Keratinocyte (primary cell): ENCODE measurements at regions not wholly inside any gene's neighbourhood (a gene's known extent, or its start where the extent isn't known, plus 50 kb on each side); places are given as distances from the start of the nearest gene placed in this dataset.

ENCODE experiments used
- DNase-seq: peaks from one replicate; pipeline ENCODE4 v3.0.0-alpha.2; 2011; ENCODE audit warnings: low read depth, missing footprints, low spot score
- FAIRE-seq: peaks from 2 replicates; lab custom pipeline; 2011; peaks lifted over from hg19 to GRCh38; lab: Jason Lieb, UNC
- H2AFZ ChIP-seq: 2 replicates; pipeline ENCODE4 v1.6.0; 2012; ENCODE audit warnings: low read length, control low read depth, inconsistent platforms; ENCODE audit not compliant: control insufficient read depth
- H3K27ac ChIP-seq: 2 replicates; pipeline ENCODE4 v1.5.1; 2011; ENCODE audit warnings: low read length; ENCODE audit not compliant: control insufficient read depth, insufficient read depth
- H3K27me3 ChIP-seq: 3 replicates; pipeline ENCODE4 v1.6.0; 2011; ENCODE audit warnings: low read length; ENCODE audit not compliant: control insufficient read depth, insufficient read depth; ENCODE audit errors: extremely low read depth
- H3K36me3 ChIP-seq, 2 experiments: 2 replicates in 1 of 2; 3 replicates in 1 of 2; pipeline ENCODE4 v1.5.1; 2011; ENCODE audit warnings: low read length in 2 of 2, mild to moderate bottlenecking in 1 of 2; ENCODE audit not compliant: control insufficient read depth in 2 of 2, insufficient read depth in 2 of 2; ENCODE audit errors: extremely low read depth in 1 of 2
- H3K4me1 ChIP-seq: 3 replicates; pipeline ENCODE4 v1.5.1; 2011; ENCODE audit warnings: low read length; ENCODE audit not compliant: control insufficient read depth, insufficient read depth; ENCODE audit errors: extremely low read depth
- H3K4me2 ChIP-seq: 3 replicates; pipeline ENCODE4 v1.6.0; 2011; ENCODE audit warnings: low read depth, low read length; ENCODE audit not compliant: control insufficient read depth, insufficient read depth; ENCODE audit errors: extremely low read depth
- H3K4me3 ChIP-seq, 3 experiments: fragments of 200-600 bp in 1 of 3; sonication (generic) in 1 of 3; 2 replicates in 2 of 3; 3 replicates in 1 of 3; pipeline ENCODE4 v1.5.1; 2011 to 2016; ENCODE audit warnings: low read length in 3 of 3, mild to moderate bottlenecking in 3 of 3, control low read depth in 2 of 3, inconsistent platforms in 1 of 3, low read depth in 1 of 3, mixed read lengths in 1 of 3, mixed run types in 1 of 3, moderate library complexity in 1 of 3; ENCODE audit not compliant: control insufficient read depth in 2 of 3, insufficient read depth in 2 of 3; ENCODE audit errors: extremely low read depth in 1 of 3
- H3K79me2 ChIP-seq: 2 replicates; pipeline ENCODE4 v1.6.0; 2012; ENCODE audit warnings: low read length; ENCODE audit not compliant: control insufficient read depth, insufficient read depth
- H3K9ac ChIP-seq: 3 replicates; pipeline ENCODE4 v1.6.0; 2011; ENCODE audit warnings: low read length; ENCODE audit not compliant: control insufficient read depth, insufficient read depth; ENCODE audit errors: extremely low read depth
- H3K9me1 ChIP-seq: 3 replicates; pipeline ENCODE4 v1.6.0; 2011; ENCODE audit warnings: low read length; ENCODE audit not compliant: control insufficient read depth, insufficient read depth; ENCODE audit errors: extremely low read depth
- H3K9me3 ChIP-seq: 2 replicates; pipeline ENCODE4 v1.5.1; 2012; ENCODE audit warnings: low read depth, low read length; ENCODE audit not compliant: control insufficient read depth
- H4K20me1 ChIP-seq: 3 replicates; pipeline ENCODE4 v1.6.0; 2011; ENCODE audit warnings: low read length; ENCODE audit not compliant: control insufficient read depth, insufficient read depth; ENCODE audit errors: extremely low read depth
- EZH2 ChIP-seq: IDR thresholded peaks from one replicate; pipeline ENCODE4 v1.6.1; 2012; ENCODE audit warnings: inconsistent platforms, mild to moderate bottlenecking, low read length, moderate library complexity
- dilution Hi-C: fragments of 300-500 bp; cut with MboI; formaldehyde crosslinking; loops from one replicate; pipeline ENCODE4 v1.7.0; 2020; ENCODE audit warnings: low sequenced_read_pairs; ENCODE audit not compliant: extremely low pct_ligation_motif_present
- TF ChIP-seq, protein P1 (sequence below), 3 experiments: IDR thresholded peaks in 1 of 3; conservative IDR thresholded peaks in 1 of 3; optimal IDR thresholded peaks in 1 of 3; 2 replicates in 2 of 3; 3 replicates in 1 of 3; pipeline versions ENCODE3 to v1.5.1; 2011; ENCODE audit warnings: low read length in 3 of 3, mild to moderate bottlenecking in 3 of 3, moderate library complexity in 2 of 3, control low read depth in 1 of 3, inconsistent platforms in 1 of 3; ENCODE audit not compliant: insufficient read depth in 2 of 3; ENCODE audit errors: extremely low read depth in 1 of 3

DNA sequence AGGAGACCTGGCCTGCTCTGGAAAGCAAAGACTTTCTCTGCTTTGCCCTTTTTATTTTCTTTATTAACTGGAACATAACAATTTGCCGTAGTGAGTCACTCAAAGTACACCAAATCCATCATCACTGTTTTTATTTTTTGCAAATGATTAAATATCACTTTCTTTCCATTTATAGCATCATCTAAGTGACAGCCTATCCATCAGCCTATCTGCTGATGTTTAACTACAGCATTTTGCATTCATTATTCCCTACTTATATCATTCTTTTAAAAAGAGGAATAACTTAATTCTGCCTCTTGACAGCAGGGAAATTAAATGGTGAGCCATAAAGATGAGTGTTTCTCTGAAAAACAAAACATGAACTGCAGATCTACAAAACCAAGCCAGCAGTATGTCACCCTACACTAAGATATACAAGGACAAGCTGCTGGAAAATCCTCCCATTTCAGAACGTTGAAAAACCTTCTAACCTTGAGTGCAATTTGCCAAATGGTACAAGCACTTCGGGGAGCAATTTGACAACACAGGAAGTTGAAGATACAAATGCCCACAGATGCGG is 821.3 kb upstream of the TMEM132C start:
- no peak overlapping the region for H3K27ac ChIP-seq
- no peaks in the 10 kb centered on the region for H3K36me3 ChIP-seq
- no peak for TF ChIP-seq EZH2
- TF ChIP-seq, protein P1, sequence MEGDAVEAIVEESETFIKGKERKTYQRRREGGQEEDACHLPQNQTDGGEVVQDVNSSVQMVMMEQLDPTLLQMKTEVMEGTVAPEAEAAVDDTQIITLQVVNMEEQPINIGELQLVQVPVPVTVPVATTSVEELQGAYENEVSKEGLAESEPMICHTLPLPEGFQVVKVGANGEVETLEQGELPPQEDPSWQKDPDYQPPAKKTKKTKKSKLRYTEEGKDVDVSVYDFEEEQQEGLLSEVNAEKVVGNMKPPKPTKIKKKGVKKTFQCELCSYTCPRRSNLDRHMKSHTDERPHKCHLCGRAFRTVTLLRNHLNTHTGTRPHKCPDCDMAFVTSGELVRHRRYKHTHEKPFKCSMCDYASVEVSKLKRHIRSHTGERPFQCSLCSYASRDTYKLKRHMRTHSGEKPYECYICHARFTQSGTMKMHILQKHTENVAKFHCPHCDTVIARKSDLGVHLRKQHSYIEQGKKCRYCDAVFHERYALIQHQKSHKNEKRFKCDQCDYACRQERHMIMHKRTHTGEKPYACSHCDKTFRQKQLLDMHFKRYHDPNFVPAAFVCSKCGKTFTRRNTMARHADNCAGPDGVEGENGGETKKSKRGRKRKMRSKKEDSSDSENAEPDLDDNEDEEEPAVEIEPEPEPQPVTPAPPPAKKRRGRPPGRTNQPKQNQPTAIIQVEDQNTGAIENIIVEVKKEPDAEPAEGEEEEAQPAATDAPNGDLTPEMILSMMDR (optimal IDR thresholded peaks at IDR 0.05 in 1 of 3, IDR thresholded peaks at IDR 0.05 in 1 of 3, conservative IDR thresholded peaks at IDR 0.05 in 1 of 3; ENCODE audit: extremely low read depth in 1 of 3, insufficient read depth in 2 of 3, low read length in 3 of 3) = no peak
- no peaks in the 10 kb centered on the region for H3K27me3 ChIP-seq
- no peak overlapping the region for H3K4me3 ChIP-seq
- H4K20me1 ChIP-seq = no peaks in the 10 kb centered on the region
- H3K9me1 ChIP-seq = no peaks in the 10 kb centered on the region
- no peaks in the 10 kb centered on the region for H3K79me2 ChIP-seq
- H3K4me2 ChIP-seq = no peak overlapping the region
- dilution Hi-C loops = no loop called here
- DNase-seq = no peak
- H3K9me3 ChIP-seq = peaks cover 3% of the 10 kb centered on the region
- no peak for FAIRE-seq
- H3K4me1 ChIP-seq = no peaks in the 10 kb centered on the region
- H2AFZ ChIP-seq = no peak overlapping the region
- H3K9ac ChIP-seq = no peak overlapping the region

DNA sequence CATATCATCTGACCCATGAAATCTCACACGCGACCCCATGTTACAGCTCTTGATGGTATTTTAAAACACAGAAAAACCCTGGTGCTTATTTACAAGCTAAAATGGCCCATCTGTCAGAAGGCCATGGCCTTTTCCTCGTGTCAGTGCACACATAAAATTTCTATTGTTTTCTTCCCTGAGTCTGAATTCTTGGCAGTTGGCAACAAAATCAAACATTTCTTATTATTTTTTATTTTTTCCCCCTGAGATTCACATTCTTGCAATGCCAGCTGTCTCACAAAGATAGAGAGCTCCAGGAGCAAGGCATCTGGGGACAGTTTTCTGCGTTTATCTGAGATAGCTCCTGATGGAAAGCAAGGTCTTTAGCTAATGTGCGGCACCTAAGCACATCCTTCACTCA is 818.1 kb upstream of the TMEM132C start:
- Histone ChIP-seq H3K4me2 (no peak overlapping the region), H4K20me1 (no peaks in the 10 kb centered on the region), H3K9me3 (peaks cover 3% of the 10 kb centered on the region), H2AFZ (no peak overlapping the region), H3K4me1 (no peaks in the 10 kb centered on the region), H3K9me1 (no peaks in the 10 kb centered on the region), H3K27ac (no peak overlapping the region), H3K36me3 (no peaks in the 10 kb centered on the region), H3K9ac (no peak overlapping the region), H3K4me3 (no peak overlapping the region), H3K27me3 (peaks cover under 1% of the 10 kb centered on the region), H3K79me2 (no peaks in the 10 kb centered on the region)
- no peak for FAIRE-seq
- DNase-seq = no peak
- dilution Hi-C loops = no loop called here
- TF ChIP-seq, protein P1 (optimal IDR thresholded peaks at IDR 0.05 in 1 of 3, IDR thresholded peaks at IDR 0.05 in 1 of 3, conservative IDR thresholded peaks at IDR 0.05 in 1 of 3; ENCODE audit: extremely low read depth in 1 of 3, insufficient read depth in 2 of 3, low read length in 3 of 3) = no peak
- no peak for TF ChIP-seq EZH2
